ENCODE measurements at regions not wholly inside any gene's neighbourhood (a gene's known extent, or its start where the extent isn't known, plus 50 kb on each side); places are given as distances from the start of the nearest gene placed in this dataset.

DNA sequence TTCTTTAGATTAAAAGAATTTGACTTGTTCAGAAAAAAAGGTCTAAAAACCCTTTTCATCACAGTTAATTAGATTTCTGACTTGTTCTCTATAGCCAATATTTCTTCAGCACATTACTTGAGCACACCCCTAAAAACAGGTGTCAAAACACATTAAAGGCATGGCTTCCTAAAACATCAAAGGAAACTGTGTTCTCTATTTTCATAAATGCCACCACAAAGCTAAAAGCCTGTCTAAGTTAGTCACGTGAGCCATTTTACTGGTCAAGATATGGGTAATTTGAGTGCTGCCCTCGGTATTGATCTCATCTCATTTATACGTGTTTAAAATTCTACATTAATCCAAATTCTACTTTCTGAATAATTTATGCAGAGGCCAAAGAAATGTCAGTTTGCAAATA lies 580.5 kb downstream of the HAO1 start:
- Mint-ChIP-seq H3K4me1 (no peaks in the 10 kb centered on the region), H3K4me3 (no peak overlapping the region), H3K27ac (no peak overlapping the region), H3K9me3 (ENCODE audit: insufficient read depth) (peaks cover 4% of the 10 kb centered on the region), H3K27me3 (no peaks in the 10 kb centered on the region)
- CTCF ChIA-PET: no interaction called here
- H3K4me1 ChIP-seq (ENCODE audit: control insufficient read depth in 2 of 2, insufficient read depth in 2 of 2, low read length in 2 of 2): no peaks in the 10 kb centered on the region
- no peak for ATAC-seq (ENCODE audit: low read depth)
- TF ChIP-seq, protein P1, sequence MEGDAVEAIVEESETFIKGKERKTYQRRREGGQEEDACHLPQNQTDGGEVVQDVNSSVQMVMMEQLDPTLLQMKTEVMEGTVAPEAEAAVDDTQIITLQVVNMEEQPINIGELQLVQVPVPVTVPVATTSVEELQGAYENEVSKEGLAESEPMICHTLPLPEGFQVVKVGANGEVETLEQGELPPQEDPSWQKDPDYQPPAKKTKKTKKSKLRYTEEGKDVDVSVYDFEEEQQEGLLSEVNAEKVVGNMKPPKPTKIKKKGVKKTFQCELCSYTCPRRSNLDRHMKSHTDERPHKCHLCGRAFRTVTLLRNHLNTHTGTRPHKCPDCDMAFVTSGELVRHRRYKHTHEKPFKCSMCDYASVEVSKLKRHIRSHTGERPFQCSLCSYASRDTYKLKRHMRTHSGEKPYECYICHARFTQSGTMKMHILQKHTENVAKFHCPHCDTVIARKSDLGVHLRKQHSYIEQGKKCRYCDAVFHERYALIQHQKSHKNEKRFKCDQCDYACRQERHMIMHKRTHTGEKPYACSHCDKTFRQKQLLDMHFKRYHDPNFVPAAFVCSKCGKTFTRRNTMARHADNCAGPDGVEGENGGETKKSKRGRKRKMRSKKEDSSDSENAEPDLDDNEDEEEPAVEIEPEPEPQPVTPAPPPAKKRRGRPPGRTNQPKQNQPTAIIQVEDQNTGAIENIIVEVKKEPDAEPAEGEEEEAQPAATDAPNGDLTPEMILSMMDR (IDR thresholded peaks at IDR 0.05): no peak
- TF ChIP-seq EZH2 (IDR thresholded peaks at IDR 0.05; ENCODE audit: borderline replicate concordance, insufficient read depth, low read depth, low read length, poor library complexity, severe bottlenecking): no peak
- H3K4me3 ChIP-seq (ENCODE audit: control extremely low read depth in 1 of 5, extremely low read depth in 1 of 5, insufficient read depth in 1 of 5, low read depth in 2 of 5, low read length in 4 of 5): no peak overlapping the region
- H3K27me3 ChIP-seq (replicated peaks in 1 of 4; ENCODE audit: control extremely low read depth in 1 of 4, control insufficient read depth in 3 of 4, insufficient read depth in 4 of 4, low read length in 3 of 4): no peaks in the 10 kb centered on the region
- H3K79me2 ChIP-seq (ENCODE audit: control insufficient read depth, insufficient read depth, low read length): no peaks in the 10 kb centered on the region
- peaks cover 0 to 2% (median 0%) of the 10 kb centered on the region in 3 donors for H3K9me3 ChIP-seq (ENCODE audit: control extremely low read depth in 1 of 3, control insufficient read depth in 2 of 3, insufficient read depth in 1 of 3, low read length in 2 of 3)
- no peak overlapping the region for H3K9ac ChIP-seq (ENCODE audit: low read length)
- H3K4me2 ChIP-seq (replicated peaks; ENCODE audit: low read depth, low read length, poor library complexity, severe bottlenecking): no peak overlapping the region
- no peak for DNase-seq
- no peak overlapping the region for H3K27ac ChIP-seq (ENCODE audit: low read length in 2 of 2)
- H3K36me3 ChIP-seq (replicated peaks in 1 of 2; ENCODE audit: control extremely low read depth in 1 of 2, control insufficient read depth in 1 of 2, extremely low read depth in 1 of 2, insufficient read depth in 2 of 2, low read length in 1 of 2): no peaks in the 10 kb centered on the region
- no CpG with 5 or more reads among the region's 3 CpGs for WGBS (ENCODE audit: insufficient coverage)
- H4K20me1 ChIP-seq (ENCODE audit: control insufficient read depth, insufficient read depth, low read length, poor library complexity, severe bottlenecking): no peaks in the 10 kb centered on the region
- intact Hi-C loops (cut with micrococcal nuclease): no loop called here
- no peak overlapping the region for H2AFZ ChIP-seq (ENCODE audit: insufficient read depth, low read depth, low read length, poor library complexity, severe bottlenecking)
- POLR2A ChIA-PET: no interaction called here

DNA sequence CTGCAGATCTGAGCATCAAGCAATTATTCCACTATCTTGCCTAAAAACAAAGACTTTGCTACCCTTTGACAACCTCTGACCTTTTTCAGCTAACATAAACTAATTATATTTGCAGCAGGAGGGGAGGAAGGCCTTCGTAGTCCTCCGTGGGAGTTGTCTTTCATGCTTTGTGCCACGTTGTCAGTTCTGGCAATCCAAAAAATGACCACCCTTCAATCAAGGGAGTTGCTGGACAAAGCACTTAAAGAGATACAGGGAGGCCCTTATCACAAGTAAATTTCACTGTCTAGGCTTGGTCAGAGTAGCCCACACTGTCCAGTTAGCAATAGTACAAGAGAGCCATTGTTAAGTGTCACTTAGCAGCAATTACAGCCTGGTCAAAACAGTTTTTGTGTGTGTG lies 578.9 kb downstream of the HAO1 start:
- Histone ChIP-seq H3K27me3 (replicated peaks in 1 of 4; ENCODE audit: control extremely low read depth in 1 of 4, control insufficient read depth in 3 of 4, insufficient read depth in 4 of 4, low read length in 3 of 4) (no peaks in the 10 kb centered on the region), H3K36me3 (replicated peaks in 1 of 2; ENCODE audit: control extremely low read depth in 1 of 2, control insufficient read depth in 1 of 2, extremely low read depth in 1 of 2, insufficient read depth in 2 of 2, low read length in 1 of 2) (no peaks in the 10 kb centered on the region), H4K20me1 (ENCODE audit: control insufficient read depth, insufficient read depth, low read length, poor library complexity, severe bottlenecking) (no peaks in the 10 kb centered on the region), H3K27ac (ENCODE audit: low read length in 2 of 2) (no peak overlapping the region), H3K9ac (ENCODE audit: low read length) (no peak overlapping the region), H3K4me2 (replicated peaks; ENCODE audit: low read depth, low read length, poor library complexity, severe bottlenecking) (no peak overlapping the region), H3K79me2 (ENCODE audit: control insufficient read depth, insufficient read depth, low read length) (no peaks in the 10 kb centered on the region), H3K4me3 (ENCODE audit: control extremely low read depth in 1 of 5, extremely low read depth in 1 of 5, insufficient read depth in 1 of 5, low read depth in 2 of 5, low read length in 4 of 5) (no peak overlapping the region), H3K9me3 (ENCODE audit: control extremely low read depth in 1 of 3, control insufficient read depth in 2 of 3, insufficient read depth in 1 of 3, low read length in 2 of 3) (peaks cover 0 to 2% (median 0%) of the 10 kb centered on the region in 3 donors), H3K4me1 (ENCODE audit: control insufficient read depth in 2 of 2, insufficient read depth in 2 of 2, low read length in 2 of 2) (no peaks in the 10 kb centered on the region), H2AFZ (ENCODE audit: insufficient read depth, low read depth, low read length, poor library complexity, severe bottlenecking) (no peak overlapping the region)
- no peaks in the 10 kb centered on the region for H3K27me3 Mint-ChIP-seq
- peaks cover 4% of the 10 kb centered on the region for H3K9me3 Mint-ChIP-seq (ENCODE audit: insufficient read depth)
- no peak overlapping the region for H3K4me3 Mint-ChIP-seq
- ATAC-seq (ENCODE audit: low read depth): no peak
- TF ChIP-seq EZH2 (IDR thresholded peaks at IDR 0.05; ENCODE audit: borderline replicate concordance, insufficient read depth, low read depth, low read length, poor library complexity, severe bottlenecking): no peak
- TF ChIP-seq, protein P1 (IDR thresholded peaks at IDR 0.05): no peak
- no peak overlapping the region for H3K27ac Mint-ChIP-seq
- no CpG with 5 or more reads among the region's 3 CpGs for WGBS (ENCODE audit: insufficient coverage)
- intact Hi-C loops (cut with micrococcal nuclease): no loop called here
- CTCF ChIA-PET: no interaction called here
- no peaks in the 10 kb centered on the region for H3K4me1 Mint-ChIP-seq
- DNase-seq: no peak
- POLR2A ChIA-PET: no interaction called here

Data from B cell (primary cell).